ENCODE measurements at regions not wholly inside any gene's neighbourhood (a gene's known extent, or its start where the extent isn't known, plus 50 kb on each side); places are given as distances from the start of the nearest gene placed in this dataset.
A peak's percentile ranks its signal among the peaks of the same experiment; 100 is the strongest.
"Not testable (repeated sequence)": the region's sequence is repeated elsewhere in the genome, so short reads cannot be mapped to it uniquely, and the experiment has no call there.

- not testable (repeated sequence) for DNase-seq
Observed at GRCh38 chr2:242080575-242081214, 211.2 kb downstream of the RTP5 start.

- not testable (repeated sequence) for DNase-seq
Observed at GRCh38 chr2:242084034-242084433, 214.5 kb downstream of the RTP5 start.

GRCh38 chr2:242085024-242085674, 215.6 kb downstream of the RTP5 start:
- DNase-seq = not testable (repeated sequence)

GRCh38 chr2:242085941-242086621, 216.6 kb downstream of the RTP5 start:
- peak; percentile 85 for DNase-seq

GRCh38 chr2:242088044-242088443, 218.5 kb downstream of the RTP5 start:
- not testable (repeated sequence) for DNase-seq

- DNase-seq = peak; percentile 35
Observed at GRCh38 chr2:242088471-242089212, 219.1 kb downstream of the RTP5 start.

GRCh38 chr2:242089213-242089549, 219.7 kb downstream of the RTP5 start:
- DNase-seq = not testable (repeated sequence)

GRCh38 chr2:242097278-242097677, 227.7 kb downstream of the RTP5 start:
- not testable (repeated sequence) for DNase-seq

GRCh38 chr2:242098034-242098433, 228.5 kb downstream of the RTP5 start:
- DNase-seq = no peak

- peak; percentile 20 for DNase-seq
Observed at GRCh38 chr2:242098445-242099128, 229.1 kb downstream of the RTP5 start.

- not testable (repeated sequence) for DNase-seq
Observed at GRCh38 chr2:242103093-242103492, 233.6 kb downstream of the RTP5 start.

- DNase-seq = not testable (repeated sequence)
Observed at GRCh38 chr2:242104202-242104956, 234.8 kb downstream of the RTP5 start.

GRCh38 chr2:242107065-242107464, 237.5 kb downstream of the RTP5 start:
- DNase-seq = not testable (repeated sequence)

- not testable (repeated sequence) for DNase-seq
Observed at GRCh38 chr2:242108797-242109500, 239.4 kb downstream of the RTP5 start.

GRCh38 chr2:242109819-242110218, 240.3 kb downstream of the RTP5 start:
- not testable (repeated sequence) for DNase-seq

- DNase-seq = not testable (repeated sequence)
Observed at GRCh38 chr2:242111954-242112353, 242.4 kb downstream of the RTP5 start.

- DNase-seq = not testable (repeated sequence)
Observed at GRCh38 chr2:242113492-242113891, 244.0 kb downstream of the RTP5 start.

GRCh38 chr2:242116676-242117075, 247.1 kb downstream of the RTP5 start:
- not testable (repeated sequence) for DNase-seq

GRCh38 chr2:242117305-242117704, 247.8 kb downstream of the RTP5 start:
- DNase-seq = not testable (repeated sequence)

GRCh38 chr2:242119682-242120081, 250.2 kb downstream of the RTP5 start:
- not testable (repeated sequence) for DNase-seq

- DNase-seq = not testable (repeated sequence)
Observed at GRCh38 chr2:242130682-242131081, 261.2 kb downstream of the RTP5 start.
